NCI-H187 (cell line): ENCODE measurements at regions not wholly inside any gene's neighbourhood (a gene's known extent, or its start where the extent isn't known, plus 50 kb on each side); places are given as distances from the start of the nearest gene placed in this dataset.
A peak's percentile ranks its signal among the peaks of the same experiment; 100 is the strongest.

Source experiments
- DNase-seq, 2 experiments: peaks; one replicate each; lab custom pipeline; 2025; lab: John Stamatoyannopoulos, UW

GRCh38 chr10:131445623-131446022 lies 134.1 kb upstream of the TCERG1L start:
- DNase-seq = no peak

GRCh38 chr10:131446171-131446570 lies 134.7 kb upstream of the TCERG1L start:
- DNase-seq = no peak

- no peak for DNase-seq
Observed at GRCh38 chr10:131448171-131448570, 136.7 kb upstream of the TCERG1L start.

- DNase-seq = no peak
Observed at GRCh38 chr10:131448883-131449282, 137.4 kb upstream of the TCERG1L start.

- no peak for DNase-seq
Observed at GRCh38 chr10:131450216-131450765, 138.8 kb upstream of the TCERG1L start.

GRCh38 chr10:131451407-131452015 lies 140.0 kb upstream of the TCERG1L start:
- DNase-seq = no peak

- DNase-seq = no peak
Observed at GRCh38 chr10:131452926-131453720, 141.6 kb upstream of the TCERG1L start.

- DNase-seq = no peak
Observed at GRCh38 chr10:131453721-131454634, 142.5 kb upstream of the TCERG1L start.

- no peak for DNase-seq
Observed at GRCh38 chr10:131456411-131456810, 144.9 kb upstream of the TCERG1L start.

- DNase-seq = no peak
Observed at GRCh38 chr10:131461093-131461492, 149.6 kb upstream of the TCERG1L start.

GRCh38 chr10:131464789-131465188 lies 153.3 kb upstream of the TCERG1L start:
- DNase-seq = no peak

- no peak for DNase-seq
Observed at GRCh38 chr10:131469551-131469950, 158.0 kb upstream of the TCERG1L start.

GRCh38 chr10:131473645-131474044 lies 162.1 kb upstream of the TCERG1L start:
- DNase-seq = no peak

- DNase-seq = no peak
Observed at GRCh38 chr10:131474416-131474815, 162.9 kb upstream of the TCERG1L start.

- DNase-seq = no peak
Observed at GRCh38 chr10:131475043-131475442, 163.5 kb upstream of the TCERG1L start.

GRCh38 chr10:131475803-131476202 lies 164.3 kb upstream of the TCERG1L start:
- DNase-seq = no peak

GRCh38 chr10:131477457-131478121 lies 166.1 kb upstream of the TCERG1L start:
- no peak for DNase-seq

GRCh38 chr10:131478377-131478989 lies 167.0 kb upstream of the TCERG1L start:
- DNase-seq = no peak

GRCh38 chr10:131480066-131480465 lies 168.5 kb upstream of the TCERG1L start:
- DNase-seq = no peak

GRCh38 chr10:131480861-131481260 lies 169.3 kb upstream of the TCERG1L start:
- DNase-seq = peak; percentile 2 to 5

- no peak for DNase-seq
Observed at GRCh38 chr10:131485732-131486131, 174.2 kb upstream of the TCERG1L start.
